HG03097 (cell line): ENCODE measurements at regions not wholly inside any gene's neighbourhood (a gene's known extent, or its start where the extent isn't known, plus 50 kb on each side); places are given as distances from the start of the nearest gene placed in this dataset.
"Not testable (repeated sequence)": the region's sequence is repeated elsewhere in the genome, so short reads cannot be mapped to it uniquely, and the experiment has no call there.

ENCODE experiments used
- ATAC-seq: cut with Tn5 transposase; IDR thresholded peaks from one replicate; pipeline ENCODE4 v1.9.1; 2021; ENCODE audit not compliant: unreplicated experiment, low FRiP score

GRCh38 chr11:82396639-82397038, 337.0 kb downstream of the FAM181B start:
- ATAC-seq = not testable (repeated sequence)

DNA sequence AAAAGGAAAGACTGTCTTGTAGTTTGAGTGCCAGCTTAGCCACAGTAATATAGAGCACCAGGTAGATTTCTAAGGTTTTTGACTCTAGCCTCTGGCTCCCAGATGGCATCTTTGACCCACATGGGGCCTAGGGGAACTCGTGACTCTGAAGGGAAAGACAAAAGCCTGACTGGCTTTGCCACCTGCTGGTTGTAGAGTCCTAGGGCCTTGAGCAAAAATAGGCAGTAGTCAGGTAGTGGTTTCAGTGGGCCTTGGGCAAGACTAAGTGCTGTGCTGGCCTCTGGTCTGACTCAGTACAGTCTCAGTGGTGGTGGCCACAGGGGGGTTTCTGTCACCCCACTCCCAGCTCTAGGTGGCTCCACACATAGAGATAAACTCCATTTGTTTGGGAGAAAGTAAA, 349.4 kb downstream of the FAM181B start:
- no peak for ATAC-seq

DNA sequence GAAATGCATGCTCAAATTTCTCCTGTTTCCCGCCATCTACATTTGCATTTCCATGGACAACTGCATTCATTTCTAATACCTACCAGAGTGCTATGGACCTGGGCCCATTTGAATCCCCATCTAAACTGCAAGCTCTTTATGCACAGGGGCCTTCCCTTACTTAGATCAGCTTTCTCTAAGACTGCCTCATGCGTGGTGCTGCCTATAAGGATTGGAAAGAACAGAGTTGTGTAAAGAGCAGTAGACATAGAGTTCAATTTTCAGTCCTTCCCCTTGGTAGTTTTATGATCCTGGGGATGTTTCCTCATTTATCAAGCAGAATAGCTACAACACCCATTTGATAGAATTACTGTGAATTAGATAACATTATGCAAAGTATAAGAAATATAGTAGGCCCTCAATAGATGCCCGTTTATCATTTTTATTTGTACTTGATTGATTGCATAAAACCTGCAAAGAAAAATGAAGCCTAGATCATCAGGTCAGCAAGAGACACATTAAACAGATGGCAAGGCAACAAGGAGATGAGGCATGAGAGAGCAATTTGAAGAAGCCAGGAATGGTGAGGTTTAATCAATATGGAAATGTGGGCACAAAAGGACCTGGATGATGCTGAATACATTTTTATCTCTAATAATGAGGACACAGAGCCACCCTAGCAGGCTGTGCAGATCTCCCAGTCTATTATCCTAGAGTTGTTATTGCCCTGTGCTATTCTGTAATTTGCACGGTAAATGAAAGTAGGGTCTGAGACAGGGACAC, 359.7 kb downstream of the FAM181B start:
- no peak for ATAC-seq

DNA sequence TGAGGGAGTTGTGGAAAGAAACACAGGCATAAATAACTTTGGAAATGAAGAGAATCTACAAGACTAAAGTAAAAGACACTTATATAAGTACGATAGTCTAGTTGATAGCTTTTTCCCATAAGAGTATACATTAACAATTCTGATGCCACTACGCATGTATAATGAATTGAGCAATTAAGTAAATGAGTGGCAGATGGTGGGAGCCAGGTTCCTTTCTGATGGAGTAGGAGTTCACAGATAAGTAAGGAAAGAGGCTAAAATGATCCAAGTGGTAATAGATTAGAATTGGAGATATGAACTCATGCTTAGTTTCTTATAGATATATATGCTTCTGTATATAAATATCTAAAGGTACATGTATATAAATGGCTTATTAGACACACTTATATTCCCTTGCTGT, 368.3 kb downstream of the FAM181B start:
- ATAC-seq = no peak

DNA sequence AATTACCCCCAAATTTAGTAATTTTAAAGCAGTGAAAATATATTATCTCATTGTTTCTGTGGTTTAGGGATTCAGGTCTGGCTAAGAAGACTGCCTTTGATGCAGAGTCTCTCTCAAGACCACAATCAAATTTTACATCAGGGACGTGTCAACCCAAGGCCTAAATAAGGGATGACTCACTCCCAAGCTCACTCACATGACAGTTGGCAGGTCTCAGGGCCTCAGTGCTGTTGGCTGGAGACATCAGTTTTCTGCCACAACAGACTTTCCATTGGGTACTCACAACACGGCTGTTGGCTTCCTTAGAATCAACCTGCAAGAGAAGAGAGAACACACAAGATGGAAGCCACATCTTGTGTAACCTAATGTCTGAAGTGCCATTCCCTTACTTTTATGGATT, 377.3 kb downstream of the FAM181B start:
- ATAC-seq = no peak

GRCh38 chr11:82355313-82355823, 378.3 kb downstream of the FAM181B start:
- ATAC-seq = no peak

DNA sequence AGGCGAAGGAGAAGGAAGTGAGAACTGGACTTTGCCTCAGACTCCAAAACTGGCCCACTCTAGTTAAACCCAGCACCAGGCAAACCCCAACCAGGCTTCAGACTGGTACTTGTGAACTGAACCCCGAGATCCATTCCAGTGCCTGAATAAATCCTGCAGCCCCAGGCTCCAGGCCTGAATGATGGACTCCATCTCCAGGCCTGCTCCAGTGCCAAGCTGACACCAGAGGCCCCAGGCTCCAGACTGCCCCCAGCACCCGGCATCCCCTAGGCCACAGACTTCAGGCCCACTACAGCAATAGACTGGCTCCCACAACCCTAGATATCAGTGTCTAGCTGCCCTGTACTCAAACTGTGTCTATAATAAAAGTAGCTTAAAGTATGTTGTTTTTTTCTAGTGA, 406.8 kb downstream of the FAM181B start:
- no peak for ATAC-seq

- no peak for ATAC-seq
Observed at GRCh38 chr11:82321206-82321605, 412.5 kb downstream of the FAM181B start.

DNA sequence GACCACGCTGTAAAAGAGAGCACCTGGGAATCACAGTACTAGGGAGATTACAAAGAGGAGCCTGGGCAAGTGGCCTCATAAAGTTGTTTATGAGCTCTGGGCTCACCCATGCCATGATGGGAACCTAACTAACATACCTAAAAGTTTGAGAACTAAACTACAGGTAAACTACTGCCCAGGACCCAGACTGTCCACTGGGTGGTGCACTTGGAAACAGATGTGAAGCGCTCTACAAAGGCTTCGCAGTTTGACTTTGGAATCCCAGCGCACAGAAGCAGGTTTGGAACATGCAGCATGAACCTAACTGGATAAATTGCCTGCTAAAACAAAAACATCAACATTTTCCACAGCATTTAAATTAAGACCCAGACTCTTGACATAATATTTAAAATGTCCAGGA, 418.6 kb downstream of the FAM181B start:
- no peak for ATAC-seq

GRCh38 chr11:82308979-82309378, 424.7 kb downstream of the FAM181B start:
- ATAC-seq = no peak

GRCh38 chr11:82305123-82305522, 428.5 kb downstream of the FAM181B start:
- no peak for ATAC-seq

GRCh38 chr11:82303671-82304070, 430.0 kb downstream of the FAM181B start:
- ATAC-seq = no peak

DNA sequence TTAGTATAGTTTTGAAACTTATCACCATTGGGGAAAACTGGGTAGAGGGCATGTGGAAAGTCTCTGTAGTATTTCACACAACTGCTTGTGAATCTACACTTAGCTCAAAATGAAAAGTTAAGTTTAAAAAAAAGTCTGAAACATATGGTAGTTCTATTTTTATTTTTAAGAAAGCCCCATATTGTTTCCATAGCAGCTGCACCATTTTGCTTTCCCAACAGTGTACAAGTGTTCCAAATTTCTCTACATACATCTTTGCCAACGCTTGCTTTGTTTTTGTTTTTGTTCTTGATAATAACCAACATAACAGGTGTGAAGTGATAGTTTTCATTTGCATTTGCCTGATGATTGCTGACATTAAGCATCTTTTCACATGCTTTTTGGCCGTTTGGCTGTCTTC, 445.2 kb downstream of the FAM181B start:
- ATAC-seq = no peak

DNA sequence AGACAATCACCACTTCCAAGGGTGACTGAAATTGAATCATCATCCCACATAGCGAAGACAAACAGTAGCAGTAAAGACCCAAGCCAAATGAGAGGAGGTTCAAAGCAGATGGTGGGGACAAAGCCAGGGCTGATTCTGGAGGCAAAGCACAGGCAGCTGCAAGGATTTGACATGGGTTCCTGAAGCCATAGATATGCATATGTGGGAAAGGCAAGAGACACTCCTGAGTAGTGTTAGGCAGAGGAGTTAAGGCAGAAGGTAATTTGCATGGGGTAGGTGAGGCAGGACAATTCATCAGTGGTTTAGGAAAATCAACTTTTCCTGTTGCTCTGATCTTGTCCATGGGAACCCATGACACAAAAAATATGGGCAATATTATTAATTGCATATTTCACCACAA, 462.8 kb downstream of the FAM181B start:
- no peak for ATAC-seq

- no peak for ATAC-seq
Observed at GRCh38 chr11:82268627-82269026, 465.0 kb downstream of the FAM181B start.

- no peak for ATAC-seq
Observed at GRCh38 chr11:82267186-82267585, 466.5 kb downstream of the FAM181B start.

DNA sequence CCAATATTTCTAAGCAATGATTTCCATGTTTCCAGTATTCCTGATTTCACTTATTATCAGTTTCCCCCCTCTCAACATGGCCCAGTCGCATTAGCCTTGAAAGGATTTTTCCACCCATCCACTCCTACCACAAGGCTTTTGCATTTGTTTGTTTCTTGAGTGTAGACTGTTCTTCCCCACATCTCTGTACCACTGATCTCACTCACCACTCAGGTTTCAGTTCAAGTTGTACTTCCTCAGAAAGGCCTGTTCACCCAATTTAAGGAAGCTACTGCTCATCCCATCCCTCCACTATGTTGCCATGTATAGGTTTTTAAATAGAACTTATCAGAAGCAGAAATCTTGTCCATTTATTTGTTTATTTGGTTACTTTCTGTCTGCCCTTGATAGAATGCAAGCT, 472.3 kb downstream of the FAM181B start:
- no peak for ATAC-seq

GRCh38 chr11:82250047-82250446, 483.6 kb downstream of the FAM181B start:
- no peak for ATAC-seq

DNA sequence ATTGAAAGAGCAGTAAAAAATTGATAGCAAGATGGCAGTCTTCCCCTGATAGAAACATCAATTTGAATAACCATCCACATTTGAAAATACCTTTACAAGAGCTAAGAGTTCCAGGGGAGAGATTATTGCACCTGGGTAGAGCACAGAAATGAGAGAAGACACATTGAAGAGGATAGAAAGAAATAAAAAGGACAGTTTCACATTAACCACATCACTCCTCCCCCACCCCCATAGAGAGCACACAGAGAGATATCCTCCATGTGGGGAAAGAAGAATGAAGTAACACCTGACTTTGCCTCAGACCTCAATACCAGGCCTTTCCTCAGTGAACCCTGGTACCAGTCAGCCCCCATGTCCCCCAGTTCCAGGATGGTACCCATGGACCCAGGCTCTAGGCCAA, 486.7 kb downstream of the FAM181B start:
- ATAC-seq = no peak

DNA sequence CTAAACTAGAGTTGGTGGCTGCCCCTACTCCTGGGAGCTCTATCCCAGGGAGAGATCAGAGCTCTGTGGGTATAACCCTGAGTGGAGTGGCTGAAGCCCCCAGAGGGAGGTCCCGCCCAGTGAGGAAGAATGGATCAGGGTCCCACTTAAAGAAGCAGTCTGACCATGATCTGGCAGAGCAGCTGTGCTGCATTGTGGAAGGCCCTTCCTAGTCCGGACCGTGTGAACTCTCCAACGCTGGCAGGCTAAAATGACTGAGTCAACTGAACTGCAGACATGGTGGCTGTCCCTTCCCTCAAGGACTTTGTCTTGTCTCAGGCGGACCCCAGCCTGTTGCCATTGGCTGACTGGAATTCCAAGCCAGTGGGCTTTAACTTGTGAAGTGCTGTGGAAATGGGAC, 494.2 kb downstream of the FAM181B start:
- no peak for ATAC-seq

DNA sequence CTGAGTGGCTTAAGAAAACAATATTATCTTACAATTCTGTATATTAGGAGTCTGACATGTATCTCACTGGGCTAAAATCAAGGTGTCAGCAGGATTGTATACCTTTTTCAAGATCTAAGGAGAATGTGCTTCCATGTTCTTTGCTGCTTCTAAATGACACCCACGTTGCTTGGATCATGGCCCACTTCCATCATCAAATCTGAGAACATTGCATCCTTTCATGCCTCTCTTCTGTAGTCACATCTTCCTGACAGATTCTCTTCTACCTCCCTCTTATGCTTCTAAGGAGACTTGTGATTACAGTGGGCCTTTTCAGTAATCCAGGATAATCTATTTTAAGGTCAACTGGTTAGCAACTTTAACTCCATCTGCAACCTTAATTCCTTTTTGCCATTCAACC, 499.4 kb downstream of the FAM181B start:
- no peak for ATAC-seq

- no peak for ATAC-seq
Observed at GRCh38 chr11:82233201-82233600, 500.5 kb downstream of the FAM181B start.

GRCh38 chr11:82229341-82229740, 504.3 kb downstream of the FAM181B start:
- no peak for ATAC-seq
